HS-27A (cell line): ENCODE measurements at regions not wholly inside any gene's neighbourhood (a gene's known extent, or its start where the extent isn't known, plus 50 kb on each side); places are given as distances from the start of the nearest gene placed in this dataset.

ENCODE experiments used
- DNase-seq: peaks from one replicate; pipeline ENCODE4 v3.0.0-alpha.2; 2012; ENCODE audit warnings: low read depth, missing footprints

- no peak for DNase-seq
These were observed 320.6 kb upstream of the KCNH8 start for GRCh38 chr3:18827664-18828063.

- no peak for DNase-seq
These were observed 322.6 kb upstream of the KCNH8 start for GRCh38 chr3:18825665-18826064.

- DNase-seq: no peak
These were observed 335.0 kb upstream of the KCNH8 start for GRCh38 chr3:18813300-18813699.

GRCh38 chr3:18812316-18812715 is 336.0 kb upstream of the KCNH8 start:
- no peak for DNase-seq

GRCh38 chr3:18810306-18810661 is 338.0 kb upstream of the KCNH8 start:
- DNase-seq: no peak

- DNase-seq: no peak
These were observed 338.5 kb upstream of the KCNH8 start for GRCh38 chr3:18809640-18810305.

GRCh38 chr3:18808429-18808828 is 339.9 kb upstream of the KCNH8 start:
- no peak for DNase-seq

GRCh38 chr3:18807593-18807992 is 340.7 kb upstream of the KCNH8 start:
- no peak for DNase-seq

GRCh38 chr3:18806633-18807032 is 341.7 kb upstream of the KCNH8 start:
- no peak for DNase-seq

- no peak for DNase-seq
These were observed 350.9 kb upstream of the KCNH8 start for GRCh38 chr3:18797378-18797777.

GRCh38 chr3:18795078-18795477 is 353.2 kb upstream of the KCNH8 start:
- no peak for DNase-seq

- DNase-seq: no peak
These were observed 356.6 kb upstream of the KCNH8 start for GRCh38 chr3:18791752-18792151.

- no peak for DNase-seq
These were observed 357.1 kb upstream of the KCNH8 start for GRCh38 chr3:18791182-18791581.

- no peak for DNase-seq
These were observed 357.9 kb upstream of the KCNH8 start for GRCh38 chr3:18790384-18790783.

GRCh38 chr3:18789734-18790133 is 358.6 kb upstream of the KCNH8 start:
- no peak for DNase-seq

GRCh38 chr3:18787441-18787840 is 360.9 kb upstream of the KCNH8 start:
- no peak for DNase-seq

GRCh38 chr3:18786650-18787323 is 361.5 kb upstream of the KCNH8 start:
- DNase-seq: no peak

- no peak for DNase-seq
These were observed 357.1 kb upstream of the SATB1 start for GRCh38 chr3:18782191-18782590.

- no peak for DNase-seq
These were observed 355.8 kb upstream of the SATB1 start for GRCh38 chr3:18780959-18781358.

GRCh38 chr3:18779704-18780103 is 354.6 kb upstream of the SATB1 start:
- no peak for DNase-seq

GRCh38 chr3:18778598-18778997 is 353.5 kb upstream of the SATB1 start:
- no peak for DNase-seq

GRCh38 chr3:18778094-18778493 is 353.0 kb upstream of the SATB1 start:
- no peak for DNase-seq

- DNase-seq: no peak
These were observed 350.4 kb upstream of the SATB1 start for GRCh38 chr3:18775501-18775900.
